K562 (cell line): ENCODE measurements at regions not wholly inside any gene's neighbourhood (a gene's known extent, or its start where the extent isn't known, plus 50 kb on each side); places are given as distances from the start of the nearest gene placed in this dataset.

Experiments
- ATAC-seq: fragments of 200-7000 bp; cut with Tn5 transposase; 3 replicates; pipeline ENCODE4 v1.9.1; 2020; ENCODE audit warnings: moderate library complexity
- BruUV-seq: library from RNA; stranded (reverse); fragments of 400-500 nt; replicated peaks from 2 replicates; lab custom pipeline; 2021; lab: Mats Ljungman, UMichigan
- CTCF ChIA-PET: fragments of 300-600 bp; formaldehyde crosslinking; extraction: SDS; loops from one replicate; lab custom pipeline; 2021; ENCODE audit warnings: low intra/inter-chr PET ratio; lab: Yijun Ruan, JAX
- POLR2A ChIA-PET: fragments of 300-600, 350-650 bp; sonication (Branson Sonifier 250); formaldehyde crosslinking; extraction: SDS; loops from one replicate; lab custom pipeline; 2021; ENCODE audit warnings: antibody characterized with exemption, inconsistent platforms; lab: Yijun Ruan, JAX
- DNase-seq, 4 experiments: peaks; one replicate each; pipeline versions ENCODE4 v3.0.0 to v3.0.0-alpha.2; 2011 to 2018; ENCODE audit warnings: low spot score in 3 of 4, mixed read lengths in 3 of 4; ENCODE audit errors: extremely low read depth in 1 of 4
- FAIRE-seq: peaks from 2 replicates; lab custom pipeline; 2011; peaks lifted over from hg19 to GRCh38; lab: Jason Lieb, UNC
- H2AFZ ChIP-seq: 2 replicates; pipeline ENCODE4 v1.6.0; 2011; ENCODE audit warnings: low read depth, low read length, control low read depth, inconsistent platforms
- H3K27ac ChIP-seq: fragments of 200-600 bp; 3 replicates; pipeline ENCODE4 v1.8.0; 2011; ENCODE audit warnings: low read depth, mild to moderate bottlenecking, control low read depth, inconsistent platforms, low read length, moderate library complexity, mixed read lengths; ENCODE audit errors: extremely low read depth
- H3K27me3 ChIP-seq, 2 experiments: fragments of 300-600 bp in 1 of 2; 2 replicates in 1 of 2; 3 replicates in 1 of 2; pipeline versions ENCODE4 v1.6.0 to v1.8.0; 2011; ENCODE audit warnings: inconsistent platforms in 2 of 2, low read length in 2 of 2, mild to moderate bottlenecking in 1 of 2, mixed read lengths in 1 of 2, moderate library complexity in 1 of 2; ENCODE audit not compliant: control insufficient read depth in 2 of 2, insufficient read depth in 2 of 2
- H3K36me3 ChIP-seq: fragments of 300-600 bp; 3 replicates; pipeline ENCODE4 v1.8.0; 2011; ENCODE audit warnings: mild to moderate bottlenecking, low read length, inconsistent platforms; ENCODE audit not compliant: control insufficient read depth, insufficient read depth
- H3K4me1 ChIP-seq, 2 experiments: fragments of 200-600 bp in 1 of 2; replicated peaks in 1 of 2; 2 replicates in 1 of 2; 3 replicates in 1 of 2; pipeline versions ENCODE4 v1.5.1 to v1.8.0; 2011; ENCODE audit warnings: inconsistent platforms in 2 of 2, low read length in 2 of 2, mild to moderate bottlenecking in 1 of 2, mixed read lengths in 1 of 2, moderate library complexity in 1 of 2; ENCODE audit not compliant: control insufficient read depth in 2 of 2, insufficient read depth in 2 of 2
- H3K4me2 ChIP-seq: 2 replicates; pipeline ENCODE4 v1.6.1; 2011; ENCODE audit warnings: low read length, control low read depth, inconsistent platforms, mixed read lengths; ENCODE audit not compliant: insufficient read depth
- H3K4me3 ChIP-seq: fragments of 200-600 bp; sonication (generic), shearing (Covaris generic); 2 replicates; pipeline ENCODE4 v1.5.1; 2016; ENCODE audit warnings: control low read depth, inconsistent platforms
- H3K79me2 ChIP-seq: fragments of 200-600 bp; 3 replicates; pipeline ENCODE4 v1.8.0; 2011; ENCODE audit warnings: low read length, inconsistent platforms; ENCODE audit not compliant: control insufficient read depth, insufficient read depth
- H3K9ac ChIP-seq, 2 experiments: 2 replicates each; pipeline versions ENCODE4 v1.6.0 to v1.6.1; 2011; ENCODE audit warnings: low read depth in 2 of 2, low read length in 2 of 2, control low read depth in 1 of 2, inconsistent platforms in 1 of 2, mild to moderate bottlenecking in 1 of 2, mixed read lengths in 1 of 2; ENCODE audit not compliant: insufficient read depth in 1 of 2
- H3K9me1 ChIP-seq: one replicate; pipeline ENCODE4 v1.6.0; 2011; ENCODE audit warnings: inconsistent platforms, mild to moderate bottlenecking, low read length, moderate library complexity; ENCODE audit not compliant: control insufficient read depth, insufficient read depth
- H3K9me3 ChIP-seq: replicated peaks from 2 replicates; pipeline ENCODE4 v1.5.1; 2011; ENCODE audit warnings: low read depth, low read length, inconsistent platforms; ENCODE audit not compliant: control insufficient read depth, insufficient read depth
- H4K20me1 ChIP-seq: replicated peaks from 2 replicates; pipeline ENCODE4 v1.6.1; 2011; ENCODE audit warnings: low read length, inconsistent platforms, mixed read lengths; ENCODE audit not compliant: control insufficient read depth, insufficient read depth
- C11orf30 ChIP-seq: fragments of 450-650 bp; IDR thresholded peaks from 2 replicates; pipeline ENCODE4 v1.6.1; 2016; ENCODE audit warnings: low read depth, mild to moderate bottlenecking
- CHD1 ChIP-seq: fragments of 200-600 bp; sonication (generic); IDR thresholded peaks from one replicate; pipeline ENCODE4 v1.6.1; 2012; ENCODE audit warnings: mild to moderate bottlenecking, moderate library complexity, low read length, inconsistent platforms
- CREM ChIP-seq: IDR thresholded peaks from 2 replicates; pipeline ENCODE4 v1.6.1; 2014; ENCODE audit warnings: antibody characterized with exemption, low read depth
- POLR2B ChIP-seq: fragments of 450-650 bp; IDR thresholded peaks from 2 replicates; pipeline ENCODE4 v1.6.1; 2018; ENCODE audit warnings: low read depth; ENCODE audit not compliant: partially characterized antibody
- POLR2G ChIP-seq: fragments of 200-400 bp; formaldehyde crosslinking; IDR thresholded peaks from 2 replicates; pipeline ENCODE4 v1.6.1; 2017; ENCODE audit warnings: low read depth, mild to moderate bottlenecking, antibody characterized with exemption, low read length, moderate library complexity
- SOX6 ChIP-seq: fragments of 450-650 bp; IDR thresholded peaks from 2 replicates; pipeline ENCODE4 v1.6.1; 2014; ENCODE audit warnings: mild to moderate bottlenecking
- U2AF1 ChIP-seq: fragments of 200-400 bp; formaldehyde crosslinking; optimal IDR thresholded peaks from 2 replicates; pipeline ENCODE3; 2017; ENCODE audit warnings: mild to moderate bottlenecking, low read depth, low read length, moderate library complexity
- ZNF146 ChIP-seq: IDR thresholded peaks from one replicate; pipeline ENCODE4 v1.6.1; 2018; ENCODE audit warnings: missing compliant biosample characterization; ENCODE audit not compliant: unreplicated experiment
- ZNF695 ChIP-seq: fragments of 450-650 bp; formaldehyde crosslinking; IDR thresholded peaks from 2 replicates; pipeline ENCODE4 v1.4.0; 2020; ENCODE audit warnings: mild to moderate bottlenecking, moderate library complexity
- WGBS: fragments of 100-300 bp; shearing (Covaris generic); methylation state at CpG from one replicate; pipeline ENCODE4 v1.1.6; 2016; ENCODE audit warnings: low coverage, mixed read lengths; ENCODE audit not compliant: insufficient coverage; ENCODE audit errors: missing lambda C conversion rate; 5-methylcytosine and 5-hydroxymethylcytosine counted together
- in situ Hi-C: fragments of 300-500 bp; cut with MboI; formaldehyde crosslinking; loops from 4 replicates; pipeline ENCODE4 v1.15.0; 2018; ENCODE audit warnings: inconsistent platforms, mixed read lengths
- intact Hi-C: fragments of 100-400 bp; cut with micrococcal nuclease; formaldehyde crosslinking; loops from 2 replicates; pipeline ENCODE4 v1.14.2; 2022
- TF ChIP-seq, protein P1 (sequence below): fragments of 450-650 bp; IDR thresholded peaks from 2 replicates; pipeline ENCODE4 v1.7.1; 2018; ENCODE audit warnings: mild to moderate bottlenecking, low read depth; ENCODE audit not compliant: partially characterized antibody

GRCh38 chr16:64771273-64771672 lies 350.6 kb downstream of the CDH11 start:
- Histone ChIP-seq H3K79me2 (no peaks in the 10 kb centered on the region), H4K20me1 (no peaks in the 10 kb centered on the region), H3K4me2 (no peak overlapping the region), H2AFZ (no peak overlapping the region), H3K27ac (no peak overlapping the region), H3K27me3 (no peaks in the 10 kb centered on the region), H3K4me3 (no peak overlapping the region), H3K4me1 (no peaks in the 10 kb centered on the region), H3K9ac (no peak overlapping the region), H3K9me3 (no peaks in the 10 kb centered on the region), H3K9me1 (no peaks in the 10 kb centered on the region), H3K36me3 (no peaks in the 10 kb centered on the region)
- ChIA-PET POLR2A (no interaction called here), CTCF (no interaction called here)
- ATAC-seq (no peak), DNase-seq (no peak), FAIRE-seq (no peak)
- no peak for TF ChIP-seq POLR2B
- TF ChIP-seq CHD1, result no peak
- no peak for TF ChIP-seq ZNF146 (CRISPR knock-in tag)
- no peak for TF ChIP-seq SOX6
- TF ChIP-seq, protein P1, sequence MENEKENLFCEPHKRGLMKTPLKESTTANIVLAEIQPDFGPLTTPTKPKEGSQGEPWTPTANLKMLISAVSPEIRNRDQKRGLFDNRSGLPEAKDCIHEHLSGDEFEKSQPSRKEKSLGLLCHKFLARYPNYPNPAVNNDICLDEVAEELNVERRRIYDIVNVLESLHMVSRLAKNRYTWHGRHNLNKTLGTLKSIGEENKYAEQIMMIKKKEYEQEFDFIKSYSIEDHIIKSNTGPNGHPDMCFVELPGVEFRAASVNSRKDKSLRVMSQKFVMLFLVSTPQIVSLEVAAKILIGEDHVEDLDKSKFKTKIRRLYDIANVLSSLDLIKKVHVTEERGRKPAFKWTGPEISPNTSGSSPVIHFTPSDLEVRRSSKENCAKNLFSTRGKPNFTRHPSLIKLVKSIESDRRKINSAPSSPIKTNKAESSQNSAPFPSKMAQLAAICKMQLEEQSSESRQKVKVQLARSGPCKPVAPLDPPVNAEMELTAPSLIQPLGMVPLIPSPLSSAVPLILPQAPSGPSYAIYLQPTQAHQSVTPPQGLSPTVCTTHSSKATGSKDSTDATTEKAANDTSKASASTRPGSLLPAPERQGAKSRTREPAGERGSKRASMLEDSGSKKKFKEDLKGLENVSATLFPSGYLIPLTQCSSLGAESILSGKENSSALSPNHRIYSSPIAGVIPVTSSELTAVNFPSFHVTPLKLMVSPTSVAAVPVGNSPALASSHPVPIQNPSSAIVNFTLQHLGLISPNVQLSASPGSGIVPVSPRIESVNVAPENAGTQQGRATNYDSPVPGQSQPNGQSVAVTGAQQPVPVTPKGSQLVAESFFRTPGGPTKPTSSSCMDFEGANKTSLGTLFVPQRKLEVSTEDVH, result no peak
- no peak for TF ChIP-seq C11orf30
- TF ChIP-seq U2AF1, result no peak
- TF ChIP-seq CREM, result no peak
- TF ChIP-seq ZNF695 (CRISPR knock-in tag), result no peak
- no peak for TF ChIP-seq POLR2G
- WGBS, result 0% methylated on average over 13 of the region's 13 CpGs
- intact Hi-C loops, result no loop called here
- no TSS peak for BruUV-seq
- in situ Hi-C loops, result no loop called here
